Endodermal cell (in vitro differentiated cells): ENCODE measurements at regions not wholly inside any gene's neighbourhood (a gene's known extent, or its start where the extent isn't known, plus 50 kb on each side); places are given as distances from the start of the nearest gene placed in this dataset.

Experiments
- DNase-seq: peaks from one replicate; pipeline ENCODE4 v3.0.0-alpha.2; 2017
- H3K27ac ChIP-seq: 2 replicates; pipeline ENCODE4 v1.5.1; 2013; ENCODE audit warnings: mild to moderate bottlenecking, low read depth, low read length, moderate library complexity
- H3K27me3 ChIP-seq: 2 replicates; pipeline ENCODE4 v1.6.1; 2013; ENCODE audit warnings: mild to moderate bottlenecking, low read length, moderate library complexity; ENCODE audit not compliant: insufficient read depth, control insufficient read depth, poor library complexity, severe bottlenecking
- H3K36me3 ChIP-seq: 2 replicates; pipeline ENCODE4 v1.7.0; 2013; ENCODE audit warnings: mild to moderate bottlenecking, low read length, moderate library complexity; ENCODE audit not compliant: control insufficient read depth, insufficient read depth
- H3K4me1 ChIP-seq: one replicate; pipeline ENCODE4 v1.7.0; 2013; ENCODE audit warnings: low read length; ENCODE audit not compliant: control insufficient read depth, insufficient read depth
- H3K4me3 ChIP-seq: 2 replicates; pipeline ENCODE4 v1.5.1; 2013; ENCODE audit warnings: mild to moderate bottlenecking, low read length, moderate library complexity
- H3K9ac ChIP-seq: 2 replicates; pipeline ENCODE4 v1.6.1; 2013; ENCODE audit warnings: mild to moderate bottlenecking, low read length, moderate library complexity; ENCODE audit not compliant: poor library complexity, severe bottlenecking; ENCODE audit errors: extremely low read depth
- H3K9me3 ChIP-seq: 2 replicates; pipeline ENCODE4 v1.6.1; 2013; ENCODE audit warnings: mild to moderate bottlenecking, low read length, moderate library complexity; ENCODE audit not compliant: control insufficient read depth
- H3K27ac Mint-ChIP-seq: 2 replicates; pipeline ENCODE4 v1.8.0; 2020; ENCODE audit warnings: mixed read lengths
- H3K27me3 Mint-ChIP-seq: 2 replicates; pipeline ENCODE4 v1.8.0; 2021; ENCODE audit warnings: mild to moderate bottlenecking, mixed read lengths; ENCODE audit not compliant: insufficient read depth
- H3K36me3 Mint-ChIP-seq: 2 replicates; pipeline ENCODE4 v1.8.0; 2020; ENCODE audit warnings: low read depth, mixed read lengths
- H3K4me1 Mint-ChIP-seq: 2 replicates; pipeline ENCODE4 v1.8.0; 2020; ENCODE audit warnings: mixed read lengths
- H3K4me3 Mint-ChIP-seq: 2 replicates; pipeline ENCODE4 v1.8.0; 2020; ENCODE audit warnings: mild to moderate bottlenecking, moderate library complexity, mixed read lengths
- H3K9me3 Mint-ChIP-seq: 2 replicates; pipeline ENCODE4 v1.8.0; 2020; ENCODE audit warnings: mild to moderate bottlenecking, mixed read lengths
- CTCF ChIP-seq: fragments of 200-600 bp; sonication (generic); conservative IDR thresholded peaks from 2 replicates; pipeline ENCODE4 v1.5.0; 2021; ENCODE audit warnings: antibody characterized with exemption, mild to moderate bottlenecking
- WGBS, 2 experiments: methylation state at CpG; one replicate each; pipeline versions ENCODE4 v1.1.5 to v1.1.7; 2013; ENCODE audit warnings: missing lambda C conversion rate in 2 of 2, mixed read lengths in 1 of 2; ENCODE audit not compliant: insufficient coverage in 1 of 2, insufficient read length in 1 of 2; 5-methylcytosine and 5-hydroxymethylcytosine counted together

- peaks cover 3% of the 10 kb centered on the region for H3K4me1 ChIP-seq
- DNase-seq, result peak; percentile 64
- peaks cover 20% of the 10 kb centered on the region for H3K4me1 Mint-ChIP-seq
Measured at GRCh38 chr10:47225219-47225927, 74.6 kb upstream of the GDF10 start.

DNA sequence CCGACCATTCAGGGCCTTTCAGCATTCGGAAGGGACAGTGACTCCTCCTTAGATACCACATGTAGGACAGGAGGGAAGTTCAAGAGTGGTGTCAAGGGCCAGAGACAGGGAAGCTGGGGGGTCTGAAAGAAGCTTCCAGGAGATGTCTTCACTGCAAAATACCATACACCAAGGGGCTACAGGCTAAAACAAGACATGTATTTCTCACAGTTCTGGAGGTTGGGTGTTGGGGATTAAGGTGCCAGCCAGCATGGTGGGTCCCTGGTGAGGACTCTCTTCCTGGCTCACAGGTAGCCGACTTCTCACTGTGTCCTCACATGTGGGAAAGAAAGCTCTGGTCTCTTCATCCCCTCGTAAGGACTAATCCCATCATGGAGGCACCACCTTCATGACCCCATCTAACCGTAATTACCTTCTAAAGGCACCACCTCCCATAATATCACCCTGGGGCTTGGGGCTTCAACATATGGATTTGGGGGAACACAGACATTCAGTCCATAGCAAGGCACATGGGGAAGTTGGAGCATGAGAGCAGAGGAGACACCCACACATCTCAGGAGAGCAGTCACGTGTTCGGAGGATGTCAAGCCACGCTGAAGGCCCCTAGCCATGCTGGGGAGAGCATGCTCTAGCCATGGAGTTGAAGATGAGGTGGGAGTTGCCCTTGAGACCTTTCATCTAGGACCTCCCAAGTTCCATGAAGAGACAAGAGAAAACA is 73.9 kb upstream of the GDF10 start:
- Histone ChIP-seq H3K9ac (no peak overlapping the region), H3K36me3 (no peaks in the 10 kb centered on the region), H3K9me3 (peaks cover 12% of the 10 kb centered on the region), H3K27me3 (peaks cover 31% of the 10 kb centered on the region), H3K4me1 (peaks cover 3% of the 10 kb centered on the region), H3K4me3 (no peak overlapping the region), H3K27ac (no peak overlapping the region)
- DNase-seq, result peak; percentile 18
- Mint-ChIP-seq H3K27ac (no peak overlapping the region), H3K4me1 (peaks cover 20% of the 10 kb centered on the region), H3K27me3 (peaks cover 25% of the 10 kb centered on the region), H3K9me3 (peaks cover 15% of the 10 kb centered on the region), H3K36me3 (no peaks in the 10 kb centered on the region), H3K4me3 (no peak overlapping the region)
- no peak for TF ChIP-seq CTCF
- 84 to 86% methylated on average over 4 to 8 of the region's 8 CpGs for WGBS, 2 experiments

More at GRCh38 chr10:47225219-47225927, 74.6 kb upstream of the GDF10 start:
- Histone ChIP-seq H3K36me3 (no peaks in the 10 kb centered on the region), H3K9ac (no peak overlapping the region), H3K27me3 (peaks cover 33% of the 10 kb centered on the region), H3K4me3 (no peak overlapping the region), H3K27ac (no peak overlapping the region), H3K9me3 (peaks cover 12% of the 10 kb centered on the region)
- Mint-ChIP-seq H3K27ac (peak overlapping the region; percentile 40), H3K27me3 (peaks cover 26% of the 10 kb centered on the region), H3K9me3 (peaks cover 15% of the 10 kb centered on the region), H3K4me3 (no peak overlapping the region), H3K36me3 (no peaks in the 10 kb centered on the region)
- TF ChIP-seq CTCF, result peak; percentile 47
- WGBS, 2 experiments, result 84 to 90% methylated on average over 4 to 8 of the region's 8 CpGs

DNA sequence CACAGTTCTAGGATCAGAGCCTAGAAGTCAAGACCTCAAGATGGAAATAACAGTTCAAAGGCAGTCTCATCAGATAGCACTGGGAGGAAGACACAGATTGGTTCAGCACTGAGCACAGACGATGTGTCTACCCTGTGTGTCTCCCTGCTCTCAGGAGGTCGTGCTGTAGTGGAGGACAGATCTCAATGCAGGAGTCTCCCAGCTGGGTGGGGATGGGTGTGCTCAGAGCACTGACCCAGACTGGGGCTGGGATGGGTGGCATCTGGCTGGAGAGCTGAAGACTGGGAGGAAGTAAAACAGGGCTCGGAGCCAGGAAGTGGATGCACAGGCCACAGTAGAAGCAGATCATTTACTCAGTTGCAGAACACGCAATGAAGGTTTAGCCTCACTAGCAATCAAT is 69.5 kb upstream of the GDF10 start:
- H3K27ac Mint-ChIP-seq, result no peak overlapping the region
- WGBS, 2 experiments, result 90% methylated on average over 3 to 4 of the region's 4 CpGs
- H3K27me3 Mint-ChIP-seq, result peaks cover 19% of the 10 kb centered on the region
- no peaks in the 10 kb centered on the region for H3K36me3 Mint-ChIP-seq
- Histone ChIP-seq H3K27ac (no peak overlapping the region), H3K4me1 (peaks cover 5% of the 10 kb centered on the region), H3K27me3 (peaks cover 36% of the 10 kb centered on the region), H3K9ac (no peak overlapping the region), H3K4me3 (no peak overlapping the region), H3K9me3 (peaks cover 12% of the 10 kb centered on the region), H3K36me3 (no peaks in the 10 kb centered on the region)
- H3K9me3 Mint-ChIP-seq, result peaks cover 15% of the 10 kb centered on the region
- peaks cover 3% of the 10 kb centered on the region for H3K4me1 Mint-ChIP-seq
- DNase-seq, result peak; percentile 18
- no peak overlapping the region for H3K4me3 Mint-ChIP-seq
- no peak for TF ChIP-seq CTCF
